Ammon's horn (tissue), 1 donor: ENCODE measurements at regions not wholly inside any gene's neighbourhood (a gene's known extent, or its start where the extent isn't known, plus 50 kb on each side); places are given as distances from the start of the nearest gene placed in this dataset.

Experiments
- DNase-seq: peaks from one replicate; pipeline ENCODE4 v3.0.0-alpha.2; 2016; ENCODE audit warnings: low spot score

DNA sequence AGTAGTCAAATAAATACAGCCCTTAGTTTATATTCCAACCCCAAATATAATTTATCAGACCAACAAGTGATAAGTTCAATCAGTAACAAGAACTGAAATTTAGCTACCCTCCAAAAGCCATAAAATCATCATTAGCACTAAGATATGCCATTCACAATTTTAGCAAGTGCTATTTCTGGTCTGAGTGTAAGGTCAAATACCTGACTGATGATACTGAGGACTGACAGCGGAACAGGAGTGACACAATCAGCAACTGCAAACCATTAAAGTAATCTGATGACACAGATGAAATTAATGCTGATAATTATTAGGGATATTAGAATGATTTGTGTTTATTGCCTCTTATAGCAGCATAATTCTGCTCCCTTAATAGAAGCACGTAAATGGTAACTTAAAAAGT lies 152.7 kb upstream of the SPHKAP start:
- no peak for DNase-seq

DNA sequence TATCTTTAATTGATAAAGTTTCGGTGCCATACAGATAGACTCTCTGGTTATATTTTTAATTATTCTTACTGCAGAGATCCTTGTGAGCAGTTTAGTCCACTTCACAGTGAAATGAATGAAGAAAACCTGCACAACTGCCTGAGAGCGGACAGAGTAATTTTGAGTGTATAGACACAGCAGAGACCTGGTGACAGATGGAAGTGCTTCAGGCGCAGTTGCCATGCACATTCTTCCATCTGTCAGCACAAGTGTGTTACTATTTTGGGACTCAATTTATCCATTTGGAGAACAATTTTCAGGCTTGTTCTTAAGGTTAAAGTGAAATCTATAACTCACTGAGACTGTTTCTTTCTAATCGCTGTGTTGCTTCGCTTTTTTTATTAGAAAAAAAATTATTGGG lies 147.8 kb upstream of the SPHKAP start:
- peak; percentile 52 for DNase-seq

DNA sequence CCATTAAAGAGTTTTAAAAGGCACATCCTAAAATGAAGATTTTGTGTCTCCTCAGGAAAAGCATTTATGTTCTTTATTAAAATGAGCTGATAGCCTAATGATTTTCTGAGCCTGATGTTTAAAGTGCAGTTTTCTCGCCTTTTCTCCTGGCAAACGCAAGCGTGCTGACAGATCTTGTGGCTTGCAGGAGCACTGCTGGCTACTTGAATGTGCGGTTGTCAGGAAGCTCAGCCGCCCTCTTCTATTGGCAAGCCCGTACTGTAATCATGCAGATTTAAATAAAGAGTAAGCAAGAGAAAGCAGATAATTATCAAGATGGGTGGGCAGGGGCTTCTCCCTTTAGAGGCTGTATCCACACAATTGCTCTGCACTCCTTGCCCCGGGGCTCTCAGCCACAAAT lies 139.5 kb upstream of the SPHKAP start:
- DNase-seq: peak; percentile 9

DNA sequence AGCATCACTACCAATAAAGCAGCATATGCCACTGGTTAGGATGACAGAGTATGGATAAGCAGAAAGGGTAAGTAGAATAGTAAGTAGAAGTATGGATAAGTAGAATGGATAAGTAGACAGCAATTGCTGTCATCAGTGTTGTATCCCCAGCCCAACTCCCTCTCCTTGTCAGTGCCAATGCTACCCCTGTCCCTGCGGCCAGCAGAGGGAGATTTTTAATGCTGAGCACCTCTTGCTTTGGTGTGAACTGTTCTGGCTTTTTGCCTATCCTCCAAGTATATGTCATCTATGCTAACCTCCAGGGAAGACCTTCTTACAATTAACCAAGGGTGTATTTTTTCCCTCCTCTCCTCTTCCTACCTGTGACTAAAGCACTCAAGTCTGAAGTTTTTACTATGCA lies 136.7 kb upstream of the SPHKAP start:
- DNase-seq: no peak

DNA sequence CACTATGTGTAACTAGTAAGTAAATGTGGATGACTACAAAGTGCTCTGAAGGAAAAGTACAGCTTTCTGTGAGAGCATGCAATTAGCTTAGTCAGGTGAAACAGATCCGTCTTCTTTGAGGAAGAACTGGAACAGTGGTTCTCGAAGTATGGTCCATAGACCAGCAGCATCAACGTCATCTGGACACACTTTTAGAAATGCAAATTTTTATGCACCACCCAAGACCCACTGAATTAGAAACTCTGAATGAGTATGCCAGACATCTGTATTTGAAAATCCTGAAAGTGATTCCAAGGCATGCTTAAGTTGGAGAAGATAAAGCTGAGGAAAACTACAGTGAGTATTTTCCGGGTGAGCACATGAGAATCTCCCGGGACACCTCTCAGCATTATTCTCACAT lies 130.7 kb upstream of the SPHKAP start:
- DNase-seq: no peak

DNA sequence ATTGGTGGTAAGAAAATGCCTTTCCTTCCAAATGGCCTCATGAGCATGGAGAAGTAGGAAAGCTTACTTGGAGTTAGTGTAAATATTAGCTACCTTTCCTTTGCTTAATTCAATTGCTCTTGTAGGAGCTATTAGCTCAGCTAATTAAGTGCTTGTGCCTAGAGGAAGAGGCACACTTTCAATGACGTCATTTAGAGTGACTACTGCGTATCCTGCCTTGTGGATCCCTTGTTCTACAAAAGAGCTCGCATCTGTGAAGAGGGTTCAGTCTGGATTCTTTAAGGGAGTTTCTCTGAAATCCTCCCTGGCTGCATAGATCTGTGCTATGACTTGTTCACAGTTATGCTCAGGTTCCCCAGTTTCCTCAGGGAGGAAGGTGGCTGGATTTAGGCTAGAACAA lies 122.5 kb upstream of the SPHKAP start:
- no peak for DNase-seq

DNA sequence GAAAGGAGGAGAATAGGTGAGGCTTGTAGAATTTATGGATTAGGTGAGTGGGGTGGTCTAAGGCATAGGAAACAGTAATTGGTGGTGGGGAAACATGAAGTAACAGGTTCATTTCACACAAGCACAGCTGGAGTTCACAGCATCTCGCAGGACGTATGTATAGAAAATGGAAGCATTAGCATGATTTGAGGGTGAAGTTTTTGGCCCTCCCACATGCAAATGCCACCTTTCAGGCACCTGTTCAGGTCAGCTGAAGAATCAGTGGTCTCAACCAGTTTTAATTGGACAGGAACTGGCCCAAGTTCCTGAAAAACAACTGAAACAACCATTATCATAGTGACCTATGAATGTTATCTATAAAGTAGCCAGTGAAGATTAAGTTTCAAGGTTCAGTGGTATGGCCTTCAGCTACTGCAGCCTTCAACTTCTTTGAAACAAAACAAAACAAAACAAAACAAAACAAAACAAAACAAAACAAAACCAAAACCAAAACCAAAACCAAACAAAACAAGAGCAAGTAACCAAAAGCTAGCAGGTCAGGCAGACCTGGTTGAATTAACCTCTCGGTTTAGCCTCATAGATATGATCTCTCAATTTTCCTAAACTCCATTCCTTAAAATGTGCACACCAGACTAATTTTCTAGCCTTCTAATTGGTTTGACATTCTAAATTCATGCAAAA lies 102.1 kb upstream of the SPHKAP start:
- no peak for DNase-seq

DNA sequence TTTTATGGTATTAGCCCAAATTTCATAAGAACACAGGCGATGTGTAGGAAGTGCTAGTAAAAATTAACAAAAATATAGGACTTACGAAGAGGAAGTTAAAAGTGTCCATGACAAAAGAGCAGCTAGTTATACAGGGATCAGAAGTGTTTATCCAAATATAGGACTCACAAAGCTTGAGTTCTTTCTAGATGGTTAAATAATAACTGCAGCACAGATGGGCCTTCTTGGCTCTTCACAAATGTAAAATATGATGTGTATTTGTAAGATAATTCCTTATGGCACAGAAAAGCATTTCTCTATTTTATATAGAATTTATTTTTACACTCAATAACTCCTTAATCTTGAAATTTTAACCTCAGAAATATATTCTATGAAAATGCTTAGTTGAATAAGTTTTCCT lies 100.9 kb upstream of the SPHKAP start:
- DNase-seq: no peak

DNA sequence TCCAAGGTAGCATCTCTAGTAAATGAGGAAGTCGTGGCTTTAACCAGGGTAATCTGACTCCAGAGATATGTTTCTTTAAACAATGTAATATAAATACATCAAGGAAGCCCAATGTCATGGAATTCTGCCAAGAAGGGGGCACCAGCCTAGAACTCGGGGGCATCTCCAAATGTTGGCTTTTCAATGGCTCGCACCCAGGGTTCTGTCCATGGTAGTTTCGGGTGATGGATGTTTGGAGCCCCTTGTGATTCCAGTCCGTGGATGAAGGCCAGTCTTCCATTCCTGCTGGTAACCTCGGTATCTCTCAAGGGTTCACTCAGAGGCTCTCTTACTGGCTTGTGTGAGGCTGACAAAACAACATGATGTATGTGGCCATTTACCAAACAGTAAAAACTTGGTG lies 91.7 kb upstream of the SPHKAP start:
- DNase-seq: no peak

DNA sequence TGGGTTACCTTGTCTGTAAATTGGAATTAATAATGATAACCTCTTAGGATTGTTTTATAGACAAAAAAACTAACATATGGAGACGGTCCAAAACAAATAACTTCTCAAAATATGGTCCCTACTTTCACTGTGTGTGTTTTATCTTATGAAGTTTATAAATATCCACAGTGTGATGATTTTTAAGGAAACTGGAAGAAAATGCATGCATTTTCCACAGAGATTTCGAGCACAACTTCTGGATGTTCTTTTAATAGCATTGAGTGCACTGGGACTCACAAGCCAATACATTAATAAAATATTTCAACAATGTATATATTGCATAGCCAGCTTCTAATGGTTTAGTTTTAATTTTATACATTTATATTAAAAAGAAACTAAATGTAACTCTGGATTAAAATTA lies 87.9 kb upstream of the SPHKAP start:
- no peak for DNase-seq

DNA sequence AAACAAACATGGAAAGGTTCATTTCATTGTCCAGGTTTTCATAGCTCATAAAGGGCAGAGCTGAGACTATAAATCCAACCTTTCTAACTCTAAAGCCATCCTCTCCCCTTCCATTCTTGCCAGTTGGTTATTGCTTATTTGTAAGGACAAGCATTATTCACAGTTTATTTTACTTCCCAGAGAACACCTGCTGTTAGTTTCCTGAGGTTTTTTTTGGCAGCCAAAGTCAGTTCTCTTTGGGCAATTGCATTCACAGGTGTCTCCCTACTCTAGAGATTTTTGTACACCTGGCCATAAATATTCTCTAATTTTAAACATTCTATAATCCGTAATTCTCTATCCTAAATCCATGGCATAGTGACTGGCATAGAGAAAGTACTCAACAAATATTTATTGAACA lies 87.3 kb upstream of the SPHKAP start:
- DNase-seq: no peak

DNA sequence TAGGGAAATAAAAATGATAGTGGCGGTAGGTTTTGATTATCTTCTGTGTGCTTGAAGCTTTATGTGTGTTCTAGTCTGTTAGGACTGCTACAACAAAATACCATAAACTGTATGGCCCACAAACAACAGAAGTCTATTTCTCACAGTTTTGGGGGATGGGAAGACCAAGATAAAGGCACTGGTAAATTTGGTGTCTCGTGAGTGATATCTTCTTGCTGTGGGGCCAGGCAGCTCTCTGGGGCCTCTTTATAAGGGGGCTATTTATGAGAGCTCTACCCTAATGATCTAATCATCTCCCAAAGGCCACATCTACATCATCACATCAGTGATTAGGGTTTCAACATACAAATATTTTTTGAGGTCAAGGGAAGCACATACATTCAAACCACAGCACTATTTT lies 86.8 kb upstream of the SPHKAP start:
- DNase-seq: no peak

DNA sequence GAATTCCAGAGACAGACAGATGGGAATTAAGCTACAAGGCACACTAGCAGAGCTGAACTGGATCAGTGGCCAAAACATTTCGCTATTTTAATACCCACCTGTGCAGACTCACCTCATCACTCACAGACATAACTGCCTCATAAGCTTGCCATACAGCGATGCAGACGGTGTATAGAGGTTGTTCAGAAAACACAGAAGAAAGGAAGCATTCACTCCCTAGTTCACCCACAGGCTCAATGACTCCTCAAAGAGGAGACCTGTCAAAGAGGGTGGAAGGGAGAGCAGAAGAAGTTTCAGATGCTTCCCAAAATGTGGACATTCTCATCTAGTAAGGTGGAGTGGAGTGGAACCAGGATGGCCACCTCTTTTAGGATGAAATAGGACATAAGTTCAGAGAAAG lies 81.7 kb upstream of the SPHKAP start:
- no peak for DNase-seq

DNA sequence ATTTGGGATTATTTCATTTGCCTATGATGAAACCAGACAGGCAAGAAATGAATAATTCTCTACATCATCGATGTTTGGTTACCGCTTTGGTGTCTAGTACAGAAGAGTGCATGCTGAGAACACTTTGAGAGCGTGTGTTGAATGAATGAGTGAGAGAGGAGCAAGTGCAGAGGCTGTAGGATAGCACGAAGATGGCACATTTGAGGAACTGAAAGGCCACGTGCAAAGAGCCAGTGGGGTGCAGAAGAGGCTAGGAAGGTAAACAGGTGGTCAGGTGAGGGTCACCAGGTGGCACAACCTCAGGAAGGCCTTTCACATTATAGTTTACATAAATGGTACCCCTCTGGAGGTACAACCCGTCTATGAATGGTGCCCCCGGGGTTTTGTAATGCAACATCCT lies 80.1 kb upstream of the SPHKAP start:
- no peak for DNase-seq

DNA sequence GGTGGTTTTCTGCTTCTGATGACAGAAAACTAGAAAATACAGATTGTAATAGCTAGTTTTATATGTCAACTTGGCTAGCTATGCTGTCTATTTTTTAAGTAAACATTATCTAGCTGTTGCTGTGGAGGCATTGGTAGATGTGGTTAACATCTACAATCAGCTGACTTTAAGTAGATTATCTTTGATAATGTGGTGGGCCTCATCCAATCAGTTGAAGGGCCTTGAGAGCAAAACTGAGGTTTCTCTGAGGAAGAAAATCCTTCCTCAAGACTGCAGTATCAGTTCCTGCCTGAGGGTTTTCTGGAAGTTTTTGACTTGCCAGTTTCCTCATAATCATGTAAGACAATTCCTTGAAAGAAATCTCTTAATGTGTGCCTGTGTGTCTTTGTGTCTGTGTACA lies 75.9 kb upstream of the SPHKAP start:
- no peak for DNase-seq

DNA sequence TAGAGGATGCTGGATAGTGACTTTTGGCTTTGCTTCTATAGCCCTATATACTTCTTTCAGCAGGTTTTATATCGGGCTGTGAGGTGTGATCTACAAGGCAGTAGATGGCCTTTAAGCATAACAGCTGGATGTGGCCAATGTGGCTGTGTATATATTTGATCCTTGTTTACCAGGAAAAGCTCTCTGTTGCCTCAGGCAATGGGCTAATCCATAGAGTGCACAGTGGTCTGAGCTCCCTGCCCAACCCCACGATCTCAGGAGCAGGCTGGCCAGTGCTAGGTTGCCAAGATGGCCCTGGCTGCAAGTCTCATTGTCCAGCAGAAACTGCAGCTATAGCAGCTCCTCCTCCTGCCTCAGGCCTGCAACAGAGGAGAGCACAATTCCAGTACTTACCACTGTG lies 72.3 kb upstream of the SPHKAP start:
- DNase-seq: no peak

DNA sequence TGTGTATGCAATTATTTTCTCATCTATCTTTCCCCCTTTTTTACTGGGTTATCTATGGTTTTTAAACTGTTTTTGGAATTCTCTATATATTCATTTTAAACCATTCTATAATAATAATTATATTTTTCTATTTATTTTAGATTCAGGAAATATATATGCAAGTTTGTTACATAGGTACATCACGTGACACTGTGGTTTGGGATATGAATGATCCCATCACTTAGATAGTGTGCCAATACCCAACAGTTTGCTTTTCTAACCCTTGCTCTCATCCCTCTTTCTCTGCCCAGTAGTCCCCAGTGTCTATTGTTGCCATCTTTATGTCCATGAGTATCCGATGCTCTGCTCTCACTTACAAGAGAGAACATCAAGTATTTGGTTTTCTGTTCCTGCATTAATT lies 65.8 kb upstream of the SPHKAP start:
- no peak for DNase-seq

DNA sequence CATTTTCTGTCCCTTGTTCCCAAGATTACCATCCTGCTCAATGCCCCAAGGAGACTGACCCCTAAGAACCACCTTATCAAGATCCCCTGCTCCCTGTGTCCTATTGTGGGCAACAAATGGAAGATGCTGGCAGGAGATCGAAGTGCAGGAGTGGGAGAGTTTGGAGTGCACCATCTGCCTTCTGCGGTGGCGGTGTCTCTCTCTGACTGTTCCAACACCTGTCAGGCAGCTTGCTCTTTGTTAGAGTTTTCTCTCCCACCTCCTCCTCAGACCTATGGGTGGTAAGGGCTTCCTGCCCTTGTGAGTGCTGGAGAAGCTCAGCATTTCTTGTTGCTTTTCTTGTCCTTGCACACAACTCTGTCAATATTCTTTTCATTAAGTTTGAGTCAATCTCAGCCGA lies 64.1 kb upstream of the SPHKAP start:
- peak; percentile 17 for DNase-seq

DNA sequence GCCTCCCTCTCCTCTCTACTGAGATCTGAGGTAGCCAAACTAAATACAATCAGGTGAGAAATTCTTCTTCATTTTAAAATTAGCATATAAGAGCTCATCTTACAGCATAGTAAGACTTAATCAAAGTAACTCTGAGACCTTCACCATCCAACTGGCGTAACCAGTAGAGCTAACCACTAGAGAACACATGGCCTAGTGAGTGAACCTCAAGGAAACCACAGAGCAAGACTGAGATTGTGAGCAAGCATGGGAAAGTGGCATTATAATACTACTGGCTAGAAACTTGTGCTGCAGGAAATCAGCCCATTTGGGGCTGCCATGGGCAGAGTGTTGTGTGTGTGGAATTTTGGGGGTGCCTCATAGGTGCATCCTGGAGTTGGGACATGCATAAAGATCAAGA lies 61.1 kb upstream of the SPHKAP start:
- DNase-seq: no peak

DNA sequence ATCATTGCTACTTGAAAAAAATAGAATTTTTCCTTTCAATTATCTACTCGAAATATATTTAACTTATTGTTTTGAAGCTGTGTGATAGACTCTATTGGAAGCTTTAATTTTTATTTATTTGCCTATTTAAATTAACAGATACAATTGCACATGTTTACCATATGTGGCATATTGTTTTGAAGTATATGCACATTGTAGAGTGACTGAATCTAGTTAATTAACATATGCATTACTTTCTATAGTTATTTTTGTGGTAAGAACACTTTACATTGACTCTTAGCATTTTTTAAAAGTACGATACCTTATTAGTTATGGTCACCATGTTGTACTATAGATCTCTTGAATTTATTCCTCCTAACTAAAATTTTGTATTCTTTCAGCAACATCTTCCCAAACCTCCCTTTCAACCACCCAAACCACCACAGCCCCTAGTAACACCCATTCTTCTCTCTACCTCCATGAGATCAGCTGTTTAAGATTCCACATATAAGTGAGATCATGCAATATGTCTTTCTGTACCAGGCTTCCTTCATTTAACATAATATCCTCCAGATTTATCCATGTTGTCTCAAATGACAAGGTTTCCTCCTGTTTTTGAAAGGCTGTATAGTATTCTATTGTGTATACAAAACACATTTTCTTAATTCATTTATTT lies 58.5 kb upstream of the SPHKAP start:
- DNase-seq: no peak

DNA sequence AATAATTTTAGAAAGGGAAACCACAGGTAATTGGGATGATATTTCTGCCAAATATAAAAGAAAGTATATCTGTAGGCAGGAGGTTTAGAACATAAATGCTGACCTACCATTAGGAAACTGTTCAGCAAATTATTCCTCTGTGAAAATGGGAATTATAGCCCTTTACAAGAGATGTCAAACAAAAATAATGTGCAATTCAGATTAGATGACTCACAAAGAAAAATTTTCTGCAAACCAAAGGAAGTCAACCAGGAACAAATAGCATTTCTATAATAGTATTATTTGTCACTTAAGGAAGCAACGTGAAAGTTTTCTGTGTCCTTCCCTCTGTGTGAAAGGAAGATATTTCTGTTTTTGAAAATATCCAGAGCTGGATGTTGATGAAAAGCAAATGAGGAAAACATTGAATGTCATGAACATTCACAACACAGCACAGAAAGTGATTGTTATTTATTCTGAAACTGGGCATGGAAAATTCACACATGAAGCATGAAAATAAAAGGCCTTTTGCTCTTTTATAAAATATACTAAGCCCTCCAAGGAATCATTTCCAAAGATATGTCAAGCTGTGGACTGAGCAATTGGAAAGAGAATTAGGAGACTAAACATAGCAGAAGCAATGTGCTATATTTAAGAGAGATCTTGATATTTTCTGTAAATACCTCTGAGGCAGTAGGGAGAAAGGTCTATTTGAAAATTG lies 57.9 kb upstream of the SPHKAP start:
- no peak for DNase-seq
